Astrocyte of the cerebellum (primary cell): ENCODE measurements at regions not wholly inside any gene's neighbourhood (a gene's known extent, or its start where the extent isn't known, plus 50 kb on each side); places are given as distances from the start of the nearest gene placed in this dataset.

ENCODE experiments used
- DNase-seq: peaks from one replicate; pipeline ENCODE4 v3.0.0-alpha.2; 2011; ENCODE audit warnings: low read depth
- H3K4me3 ChIP-seq: 2 replicates; pipeline ENCODE4 v1.5.1; 2011; ENCODE audit warnings: mild to moderate bottlenecking, low read depth, low read length, moderate library complexity
- CTCF ChIP-seq: IDR thresholded peaks from 2 replicates; pipeline ENCODE4 v1.5.1; 2012; ENCODE audit warnings: low read length, low read depth, moderate library complexity, mild to moderate bottlenecking; ENCODE audit errors: missing control alignments
- in situ Hi-C: cut with HindIII; loops from 2 replicates; pipeline ENCODE4 v1.10.0; 2017; ENCODE audit warnings: low sequenced_read_pairs

GRCh38 chr14:41295734-41296133 lies 310.9 kb upstream of the LRFN5 start:
- no peak for DNase-seq
- no peak for TF ChIP-seq CTCF
- no peak overlapping the region for H3K4me3 ChIP-seq
- in situ Hi-C loops = no loop called here

- no peak overlapping the region for H3K4me3 ChIP-seq
- no peak for TF ChIP-seq CTCF
- in situ Hi-C loops = no loop called here
- no peak for DNase-seq
These were observed 317.7 kb upstream of the LRFN5 start for GRCh38 chr14:41289025-41289424.

GRCh38 chr14:41285186-41285748 lies 321.4 kb upstream of the LRFN5 start:
- no peak for TF ChIP-seq CTCF
- peak; percentile 16 for DNase-seq
- in situ Hi-C loops = no loop called here
- H3K4me3 ChIP-seq = no peak overlapping the region

- in situ Hi-C loops = no loop called here
- H3K4me3 ChIP-seq = no peak overlapping the region
- no peak for TF ChIP-seq CTCF
- no peak for DNase-seq
These were observed 325.9 kb upstream of the LRFN5 start for GRCh38 chr14:41280745-41281144.

GRCh38 chr14:41277450-41277849 lies 329.2 kb upstream of the LRFN5 start:
- in situ Hi-C loops = no loop called here
- H3K4me3 ChIP-seq = no peak overlapping the region
- no peak for DNase-seq
- TF ChIP-seq CTCF = no peak

GRCh38 chr14:41257476-41257875 lies 349.2 kb upstream of the LRFN5 start:
- TF ChIP-seq CTCF = no peak
- H3K4me3 ChIP-seq = no peak overlapping the region
- no peak for DNase-seq
- in situ Hi-C loops = no loop called here

GRCh38 chr14:41235466-41235865 lies 371.2 kb upstream of the LRFN5 start:
- in situ Hi-C loops = no loop called here
- no peak overlapping the region for H3K4me3 ChIP-seq
- DNase-seq = no peak
- no peak for TF ChIP-seq CTCF
